Naive B cell (primary cell): ENCODE measurements at regions not wholly inside any gene's neighbourhood (a gene's known extent, or its start where the extent isn't known, plus 50 kb on each side); places are given as distances from the start of the nearest gene placed in this dataset.

ENCODE experiments used
- ATAC-seq, 2 donors: fragments of 150-1000 bp; cut with Tn5 transposase; 2 replicates each; pipeline ENCODE4 v1.10.0; 2021; ENCODE audit warnings: low read depth in 2 of 2, mild to moderate bottlenecking in 2 of 2, moderate library complexity in 2 of 2
- DNase-seq: peaks from one replicate; pipeline ENCODE4 v3.0.0; 2022
- H3K27ac Mint-ChIP-seq, 6 donors: one replicate each; pipeline ENCODE4 v1.8.0; 2020 to 2022; ENCODE audit warnings: mild to moderate bottlenecking in 6 of 6, mixed read lengths in 6 of 6, moderate library complexity in 5 of 6, inconsistent platforms in 2 of 6
- H3K27me3 Mint-ChIP-seq, 3 donors: one replicate each; pipeline ENCODE4 v1.8.0; 2021 to 2022; ENCODE audit warnings: mixed read lengths in 3 of 3, mild to moderate bottlenecking in 1 of 3
- H3K36me3 Mint-ChIP-seq, 2 donors: one replicate each; pipeline ENCODE4 v1.8.0; 2020 to 2022; ENCODE audit warnings: mixed read lengths in 2 of 2, inconsistent platforms in 1 of 2, mild to moderate bottlenecking in 1 of 2
- H3K4me1 Mint-ChIP-seq, 3 donors: one replicate each; pipeline ENCODE4 v1.8.0; 2020 to 2022; ENCODE audit warnings: mixed read lengths in 3 of 3, inconsistent platforms in 1 of 3, mild to moderate bottlenecking in 1 of 3, moderate library complexity in 1 of 3
- H3K4me3 Mint-ChIP-seq, 8 donors: one replicate each; pipeline ENCODE4 v1.8.0; 2020 to 2022; ENCODE audit warnings: mild to moderate bottlenecking in 8 of 8, mixed read lengths in 8 of 8, moderate library complexity in 8 of 8, inconsistent platforms in 2 of 8
- H3K9me3 Mint-ChIP-seq, 7 donors: one replicate each; pipeline ENCODE4 v1.8.0; 2020 to 2022; ENCODE audit warnings: mixed read lengths in 7 of 7, mild to moderate bottlenecking in 5 of 7, inconsistent platforms in 2 of 7, moderate library complexity in 1 of 7

DNA sequence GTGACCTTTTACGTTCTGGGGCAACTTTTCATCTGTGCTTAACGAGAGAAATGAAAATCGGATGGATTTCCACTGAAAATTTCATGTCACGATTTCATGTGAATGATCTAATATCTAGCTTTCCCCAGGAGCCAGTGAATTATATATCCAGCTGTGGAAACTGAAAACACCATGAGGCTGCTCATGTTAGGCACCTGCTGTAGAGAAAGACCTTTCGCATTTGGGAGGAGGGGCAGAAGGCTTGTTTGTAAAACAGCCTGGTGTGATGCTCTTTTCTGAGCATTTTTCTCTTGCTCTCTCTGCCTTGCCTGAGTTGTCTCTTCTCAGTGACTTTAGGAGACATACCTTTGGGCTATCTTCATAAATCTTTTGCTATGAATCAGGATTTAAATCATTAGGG is 84.6 kb upstream of the CYP1B1 start:
- DNase-seq (no peak), ATAC-seq (no peak)
- H3K27ac Mint-ChIP-seq, result no peak overlapping the region
- H3K9me3 Mint-ChIP-seq, result peaks cover 0 to 2% (median 0%) of the 10 kb centered on the region in 7 donors
- no peaks in the 10 kb centered on the region for H3K4me1 Mint-ChIP-seq
- peaks cover 26 to 50% (median 38%) of the 10 kb centered on the region in 3 donors for H3K27me3 Mint-ChIP-seq
- H3K36me3 Mint-ChIP-seq, result no peaks in the 10 kb centered on the region
- no peak overlapping the region for H3K4me3 Mint-ChIP-seq

DNA sequence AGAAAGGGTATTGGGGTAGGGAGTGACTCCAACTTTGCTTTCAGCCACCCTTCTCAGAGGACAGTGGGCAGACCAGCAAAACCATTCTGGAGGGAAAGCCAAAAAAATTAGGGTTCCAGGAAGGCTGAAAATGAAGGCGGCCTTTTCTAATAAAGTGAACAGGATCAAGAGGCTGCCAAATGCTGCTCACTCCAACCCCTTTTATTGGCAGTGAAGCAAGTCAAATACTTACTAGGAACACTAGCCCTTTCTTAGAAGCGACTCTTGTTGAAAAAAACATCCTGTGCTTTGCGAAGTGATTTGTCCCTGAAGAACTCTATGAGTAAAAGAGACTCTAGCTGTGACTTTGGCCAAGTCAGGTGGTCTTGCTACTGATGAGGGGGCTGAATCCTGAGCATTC is 83.6 kb upstream of the CYP1B1 start:
- ATAC-seq, result no peak
- H3K27ac Mint-ChIP-seq, result peak overlapping the region in 1 of 6 donors; percentile 4
- no peak overlapping the region for H3K4me3 Mint-ChIP-seq
- peaks cover 20 to 43% (median 32%) of the 10 kb centered on the region in 3 donors for H3K27me3 Mint-ChIP-seq
- H3K4me1 Mint-ChIP-seq, result no peaks in the 10 kb centered on the region
- DNase-seq, result no peak
- peaks cover 0 to 2% (median 0%) of the 10 kb centered on the region in 7 donors for H3K9me3 Mint-ChIP-seq
- no peaks in the 10 kb centered on the region for H3K36me3 Mint-ChIP-seq

DNA sequence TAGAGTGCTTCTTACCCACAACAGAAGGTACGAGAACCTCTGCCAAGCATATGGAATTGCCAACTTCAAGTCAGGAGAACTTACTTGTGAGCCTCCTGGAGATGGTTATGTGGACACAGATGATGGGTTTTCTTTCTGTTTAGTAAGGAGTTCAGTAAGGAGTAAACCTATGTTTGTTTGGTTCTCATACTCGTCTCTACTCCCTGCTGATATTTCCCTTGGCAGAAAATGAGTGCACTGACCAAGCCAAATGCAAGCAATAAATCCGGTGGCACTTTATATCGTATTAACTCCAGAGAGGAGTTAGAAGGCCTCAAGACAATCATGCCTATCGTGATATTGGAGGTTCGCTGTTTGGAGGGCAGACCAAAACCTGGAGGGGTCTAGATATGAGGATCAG is 83.2 kb upstream of the CYP1B1 start:
- H3K27me3 Mint-ChIP-seq, result peaks cover 20 to 41% (median 31%) of the 10 kb centered on the region in 3 donors
- no peak for ATAC-seq
- peaks cover 0 to 2% (median 0%) of the 10 kb centered on the region in 7 donors for H3K9me3 Mint-ChIP-seq
- no peak for DNase-seq
- H3K36me3 Mint-ChIP-seq, result no peaks in the 10 kb centered on the region
- peak overlapping the region in 1 of 6 donors; percentile 4 for H3K27ac Mint-ChIP-seq
- H3K4me1 Mint-ChIP-seq, result no peaks in the 10 kb centered on the region
- H3K4me3 Mint-ChIP-seq, result no peak overlapping the region

DNA sequence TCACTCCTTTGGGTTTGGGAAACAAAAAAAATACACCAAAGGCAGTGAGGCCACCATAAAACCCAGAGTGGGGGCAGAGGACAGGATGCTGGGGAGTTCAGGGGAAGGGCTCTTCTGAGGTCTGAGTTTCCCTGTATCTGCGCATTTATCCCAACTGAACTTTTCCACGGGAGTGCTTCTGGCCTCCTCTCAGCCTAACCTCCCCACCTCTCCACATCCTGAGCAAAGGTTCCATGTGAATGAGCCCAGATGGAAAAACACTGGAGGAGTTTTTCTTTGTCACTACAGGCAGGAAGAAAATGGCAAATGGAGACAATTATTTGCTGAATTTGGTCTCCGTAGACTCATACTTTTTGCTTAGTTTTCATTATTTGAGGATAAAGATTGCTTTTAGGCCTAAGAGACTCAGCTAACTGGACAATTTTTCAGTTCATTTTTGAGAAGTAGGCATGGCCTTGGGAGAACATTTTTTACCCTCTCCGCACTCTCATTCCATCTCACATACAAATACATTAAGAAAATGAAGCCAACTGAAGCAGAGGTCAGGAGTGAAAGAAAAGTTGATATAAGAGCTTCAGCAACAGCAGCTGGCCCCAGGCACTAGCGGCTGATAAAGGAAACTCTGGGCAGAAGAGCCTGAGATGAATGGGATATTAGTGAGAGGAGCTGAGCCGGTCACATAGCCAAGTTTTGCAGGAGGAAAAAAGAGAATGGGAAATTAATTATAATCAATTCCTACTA is 82.6 kb upstream of the CYP1B1 start:
- Mint-ChIP-seq H3K4me3 (no peak overlapping the region), H3K27ac (no peak overlapping the region), H3K4me1 (no peaks in the 10 kb centered on the region), H3K36me3 (no peaks in the 10 kb centered on the region), H3K9me3 (peaks cover 0 to 5% (median 0%) of the 10 kb centered on the region in 7 donors), H3K27me3 (peaks cover 25 to 41% (median 31%) of the 10 kb centered on the region in 3 donors)
- ATAC-seq, result no peak
- no peak for DNase-seq

DNA sequence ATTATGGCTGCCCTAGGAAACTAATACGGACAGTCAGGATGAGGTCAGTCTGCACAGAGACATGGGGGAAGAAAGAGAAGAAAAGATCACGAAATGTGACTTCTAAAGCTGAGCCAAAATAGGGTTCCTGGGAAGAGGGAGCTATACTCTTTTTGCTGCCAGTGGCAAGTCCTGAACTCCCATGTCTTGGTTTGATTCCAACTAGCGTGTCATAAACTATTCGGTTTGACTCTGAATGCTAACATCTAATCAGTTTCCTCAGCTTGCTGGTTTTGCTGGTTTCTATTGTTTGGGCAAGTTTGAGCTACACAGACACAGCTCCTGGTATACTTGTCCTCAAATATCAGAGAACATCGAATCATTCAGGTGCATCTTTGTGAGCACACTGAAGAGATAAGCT is 80.5 kb upstream of the CYP1B1 start:
- ATAC-seq (no peak), DNase-seq (no peak)
- Mint-ChIP-seq H3K4me1 (no peaks in the 10 kb centered on the region), H3K4me3 (no peak overlapping the region), H3K27ac (no peak overlapping the region), H3K9me3 (peaks cover 0 to 5% (median 0%) of the 10 kb centered on the region in 7 donors), H3K36me3 (no peaks in the 10 kb centered on the region), H3K27me3 (peaks cover 22 to 30% (median 22%) of the 10 kb centered on the region in 3 donors)

DNA sequence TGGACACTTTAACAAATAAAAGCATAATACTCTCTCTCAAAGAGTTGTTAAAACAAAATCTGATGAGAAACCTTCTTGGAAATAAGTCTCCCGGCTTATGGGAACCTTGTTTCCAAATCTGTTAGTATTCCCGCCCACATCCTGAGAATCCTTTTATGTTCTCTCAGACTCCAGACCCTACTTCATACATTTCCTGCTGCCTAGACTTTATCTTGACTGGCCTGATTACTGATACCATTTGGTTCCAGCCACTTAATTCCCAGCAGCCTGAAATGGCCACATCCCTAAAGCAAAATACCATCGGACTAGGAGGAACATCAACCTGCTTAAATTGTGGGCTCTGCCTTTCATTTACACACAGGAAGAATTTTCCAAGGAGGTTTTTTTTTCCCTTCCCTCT is 79.1 kb upstream of the CYP1B1 start:
- no peaks in the 10 kb centered on the region for H3K36me3 Mint-ChIP-seq
- H3K27me3 Mint-ChIP-seq, result peaks cover 14 to 25% (median 24%) of the 10 kb centered on the region in 3 donors
- no peaks in the 10 kb centered on the region for H3K4me1 Mint-ChIP-seq
- H3K4me3 Mint-ChIP-seq, result no peak overlapping the region
- no peak for ATAC-seq
- H3K9me3 Mint-ChIP-seq, result peaks cover 0 to 3% (median 0%) of the 10 kb centered on the region in 7 donors
- no peak for DNase-seq
- no peak overlapping the region for H3K27ac Mint-ChIP-seq

DNA sequence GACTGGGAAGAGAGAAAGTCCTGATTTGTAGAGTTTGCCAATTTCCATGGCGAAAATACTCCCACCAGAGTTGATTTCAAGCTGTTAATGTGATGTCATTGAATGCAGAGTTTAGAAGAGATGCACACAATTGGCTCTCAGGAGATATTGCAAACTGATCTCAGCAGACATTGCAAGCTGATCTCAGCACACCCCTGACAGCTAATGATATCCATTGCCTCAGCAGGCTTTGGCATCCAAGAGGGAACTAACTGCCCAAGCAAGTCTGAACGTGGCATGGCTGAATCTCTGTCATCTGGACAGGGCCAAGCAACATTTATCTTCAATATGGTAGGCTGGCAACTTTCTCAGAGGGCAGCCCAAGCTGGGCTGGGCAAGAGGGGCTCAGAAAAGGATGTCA is 78.4 kb upstream of the CYP1B1 start:
- ATAC-seq (no peak), DNase-seq (no peak)
- Mint-ChIP-seq H3K4me3 (no peak overlapping the region), H3K4me1 (no peaks in the 10 kb centered on the region), H3K27me3 (peaks cover 13 to 23% (median 19%) of the 10 kb centered on the region in 3 donors), H3K27ac (no peak overlapping the region), H3K9me3 (peaks cover 0 to 3% (median 0%) of the 10 kb centered on the region in 7 donors), H3K36me3 (no peaks in the 10 kb centered on the region)

DNA sequence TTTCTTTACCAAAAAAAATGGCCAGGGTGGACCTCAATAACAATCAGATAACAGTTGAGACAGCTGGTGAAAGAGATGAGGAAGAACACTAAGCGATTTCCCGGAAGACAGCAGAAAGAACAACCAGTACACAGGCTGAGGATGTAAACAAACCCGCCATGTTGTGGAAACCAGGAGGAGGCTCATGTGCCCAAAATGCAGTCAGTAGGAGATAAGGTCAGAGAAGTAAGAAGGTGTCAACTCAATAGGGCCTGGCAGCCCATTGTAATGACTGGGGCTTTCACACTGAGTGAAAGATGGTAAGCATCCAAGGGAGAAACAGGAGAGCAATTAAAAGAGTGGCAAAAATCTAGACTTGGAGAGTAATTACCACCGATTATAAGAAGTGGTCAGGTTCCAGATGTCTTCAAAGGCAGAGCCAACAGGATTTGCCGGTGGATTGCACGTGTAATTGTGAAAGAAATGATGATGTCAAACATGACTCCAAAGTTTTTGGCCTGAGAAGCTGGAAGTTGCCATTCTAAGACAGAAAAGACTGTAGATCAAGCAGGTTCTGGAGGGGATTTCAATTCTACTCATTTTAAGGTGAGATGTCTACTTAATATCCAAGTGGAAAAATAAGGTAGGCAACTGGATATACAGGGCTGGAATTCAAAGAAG is 77.7 kb upstream of the CYP1B1 start:
- no peak overlapping the region for H3K27ac Mint-ChIP-seq

DNA sequence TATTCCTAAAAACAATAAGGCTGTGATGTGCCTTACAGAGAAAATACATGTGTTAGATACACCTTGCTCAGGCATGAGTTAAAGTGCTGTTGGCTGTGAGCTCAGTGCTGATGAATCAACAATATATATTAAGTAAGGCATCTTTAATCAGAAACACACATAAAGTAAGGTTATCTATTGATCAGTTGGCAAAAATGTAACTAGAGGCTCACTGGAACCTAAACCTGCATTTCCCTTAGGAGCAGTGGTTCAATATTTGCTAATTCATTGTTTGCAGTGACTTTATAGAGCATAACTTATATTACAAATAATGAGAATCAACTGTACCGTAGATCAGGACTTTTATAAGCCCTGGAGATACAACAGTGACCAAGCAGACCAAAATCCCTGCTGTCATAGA is 77.0 kb upstream of the CYP1B1 start:
- no peak for ATAC-seq
- no peaks in the 10 kb centered on the region for H3K4me1 Mint-ChIP-seq
- H3K9me3 Mint-ChIP-seq, result peaks cover 0 to 3% (median 0%) of the 10 kb centered on the region in 7 donors

More for the DNA sequence above, 77.7 kb upstream of the CYP1B1 start:
- DNase-seq (no peak), ATAC-seq (no peak)
- Mint-ChIP-seq H3K36me3 (no peaks in the 10 kb centered on the region), H3K4me3 (no peak overlapping the region), H3K4me1 (no peaks in the 10 kb centered on the region), H3K9me3 (peaks cover 0 to 3% (median 0%) of the 10 kb centered on the region in 7 donors), H3K27me3 (peaks cover 13 to 19% (median 15%) of the 10 kb centered on the region in 3 donors)

DNA sequence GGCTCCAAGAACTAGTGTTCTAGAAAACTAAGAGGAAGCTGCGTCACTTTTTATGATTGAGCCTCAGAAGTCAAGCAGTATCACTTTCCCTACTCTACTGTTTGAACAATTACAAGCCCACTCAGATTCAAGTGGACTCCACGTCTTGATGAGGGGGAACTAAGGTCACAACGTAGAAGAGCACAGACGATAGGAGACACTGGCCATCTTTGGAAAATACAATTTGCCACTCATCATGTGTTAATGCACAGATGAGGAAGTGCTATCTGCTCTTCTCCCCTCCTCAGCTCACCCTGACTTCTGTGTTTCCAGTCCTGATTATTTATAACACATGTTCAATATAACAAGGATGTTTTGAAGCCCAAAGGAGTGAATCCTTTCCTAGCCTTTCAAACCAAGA is 76.1 kb upstream of the CYP1B1 start:
- Mint-ChIP-seq H3K27me3 (peaks cover 9 to 26% (median 13%) of the 10 kb centered on the region in 3 donors), H3K36me3 (no peaks in the 10 kb centered on the region), H3K27ac (no peak overlapping the region), H3K4me1 (no peaks in the 10 kb centered on the region), H3K4me3 (no peak overlapping the region), H3K9me3 (peaks cover 0 to 5% (median 0%) of the 10 kb centered on the region in 7 donors)
- ATAC-seq, result no peak
- no peak for DNase-seq

More for the DNA sequence above, 77.0 kb upstream of the CYP1B1 start:
- Mint-ChIP-seq H3K27ac (no peak overlapping the region), H3K4me3 (no peak overlapping the region), H3K36me3 (no peaks in the 10 kb centered on the region), H3K27me3 (peaks cover 11 to 19% (median 13%) of the 10 kb centered on the region in 3 donors)
- DNase-seq, result no peak

DNA sequence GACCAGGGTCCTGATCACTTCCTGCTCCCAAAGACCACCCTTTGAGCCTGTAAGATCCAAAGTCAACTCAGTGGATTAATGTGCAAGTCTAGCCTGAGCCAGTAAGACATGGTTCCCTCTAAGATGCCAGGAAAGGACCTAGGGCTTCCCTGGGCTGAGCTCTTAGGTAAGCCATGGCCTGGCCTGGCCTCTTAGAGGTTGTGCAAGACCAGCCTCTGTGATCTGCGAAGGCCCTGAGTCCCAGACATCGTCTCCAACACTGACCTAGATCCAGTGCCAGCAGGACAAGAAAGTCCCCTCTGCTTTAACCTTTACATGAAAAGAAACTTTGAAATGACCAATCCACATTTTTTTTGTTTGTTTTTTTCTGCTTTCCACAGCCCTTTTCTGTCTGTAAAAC is 73.6 kb upstream of the CYP1B1 start:
- Mint-ChIP-seq H3K27me3 (peaks cover 11 to 25% (median 13%) of the 10 kb centered on the region in 3 donors), H3K9me3 (peaks cover 0 to 5% (median 0%) of the 10 kb centered on the region in 7 donors), H3K36me3 (no peaks in the 10 kb centered on the region), H3K27ac (peak overlapping the region in 1 of 6 donors; percentile 30), H3K4me3 (no peak overlapping the region), H3K4me1 (no peaks in the 10 kb centered on the region)
- DNase-seq (no peak), ATAC-seq (no peak)

DNA sequence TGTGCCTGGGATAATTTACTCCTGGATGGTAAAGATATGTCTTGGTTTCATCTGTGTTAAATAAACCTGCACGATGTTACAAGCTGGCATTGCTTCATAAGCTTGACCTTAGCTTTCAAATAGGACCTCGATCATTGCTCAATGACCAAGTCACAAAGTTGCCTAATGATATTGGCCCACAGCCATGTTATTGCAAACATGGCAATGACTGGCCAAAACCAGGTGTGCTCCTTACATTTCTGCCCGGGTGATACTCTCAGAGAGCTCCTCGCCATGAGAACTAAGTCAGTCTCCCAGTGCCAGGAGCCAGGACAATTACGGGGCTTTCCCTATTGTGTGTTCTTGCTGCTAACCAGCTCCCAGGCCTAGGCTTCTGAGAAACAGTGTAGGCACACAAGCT is 72.5 kb upstream of the CYP1B1 start:
- Mint-ChIP-seq H3K9me3 (peaks cover 0 to 5% (median 0%) of the 10 kb centered on the region in 7 donors), H3K4me3 (no peak overlapping the region), H3K27me3 (peaks cover 6 to 16% (median 11%) of the 10 kb centered on the region in 3 donors), H3K27ac (no peak overlapping the region), H3K4me1 (no peaks in the 10 kb centered on the region), H3K36me3 (no peaks in the 10 kb centered on the region)
- no peak for DNase-seq
- ATAC-seq, result no peak

DNA sequence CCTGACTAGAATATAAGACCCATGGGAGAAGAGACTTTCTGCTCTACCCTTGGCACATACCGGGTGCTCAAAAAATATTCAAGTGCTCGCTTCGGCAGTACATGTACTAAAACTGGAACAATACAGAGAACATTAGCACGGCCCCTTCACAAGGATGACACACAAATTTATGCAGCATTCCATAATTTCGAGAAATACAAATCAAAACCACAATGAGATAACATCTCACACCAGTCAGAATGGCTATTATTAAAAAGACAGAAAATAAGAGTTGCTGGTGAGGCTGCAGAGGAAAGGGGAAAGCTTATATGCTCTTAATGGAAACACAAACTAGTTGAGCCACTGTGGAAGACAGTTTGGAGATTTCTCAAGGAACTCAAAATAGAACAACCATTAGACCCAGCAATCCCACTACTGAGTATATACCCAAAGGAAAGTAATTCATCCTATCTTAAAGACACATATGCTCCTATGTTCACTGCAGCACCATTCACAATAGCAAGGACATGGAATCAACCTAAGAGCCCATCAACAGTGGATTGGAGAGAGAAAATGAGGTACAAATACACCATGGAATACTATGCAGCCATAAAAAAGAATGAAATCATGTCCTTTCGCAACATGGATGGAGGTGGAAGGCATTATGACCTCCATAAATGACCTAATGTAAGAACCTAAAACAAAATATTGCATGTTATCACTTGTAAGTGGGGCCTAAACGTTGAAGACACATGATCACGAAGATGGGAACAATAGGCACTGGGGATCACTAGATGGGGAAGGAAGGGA is 71.6 kb upstream of the CYP1B1 start:
- peaks cover 3 to 11% (median 11%) of the 10 kb centered on the region in 3 donors for H3K27me3 Mint-ChIP-seq

More for the DNA sequence above, 71.6 kb upstream of the CYP1B1 start:
- DNase-seq (no peak), ATAC-seq (no peak)
- Mint-ChIP-seq H3K36me3 (no peaks in the 10 kb centered on the region), H3K27ac (no peak overlapping the region), H3K9me3 (peaks cover 0 to 5% (median 0%) of the 10 kb centered on the region in 7 donors), H3K4me1 (no peaks in the 10 kb centered on the region), H3K4me3 (no peak overlapping the region)
